ENCODE measurements at regions not wholly inside any gene's neighbourhood (a gene's known extent, or its start where the extent isn't known, plus 50 kb on each side); places are given as distances from the start of the nearest gene placed in this dataset.

DNA sequence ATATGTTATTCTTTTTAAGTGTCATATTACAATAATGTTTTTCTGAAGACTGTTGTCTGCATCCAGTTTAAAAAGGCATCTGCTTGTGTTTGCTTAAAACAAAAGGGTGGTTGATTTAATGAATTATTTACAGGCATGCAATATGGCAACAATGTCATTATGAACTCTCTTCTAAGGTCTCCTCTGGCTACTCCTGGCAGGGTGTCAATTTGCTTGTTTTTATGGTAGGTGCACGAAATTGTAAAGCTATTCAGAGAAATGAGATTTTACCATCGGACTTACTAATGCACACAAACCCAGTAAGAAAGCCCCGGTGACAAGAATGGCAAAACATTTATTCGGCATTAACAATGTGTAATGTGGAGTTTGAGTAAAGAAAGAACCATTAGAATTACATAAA, 539.8 kb upstream of the ZNF608 start:
- TF ChIP-seq, protein P1, sequence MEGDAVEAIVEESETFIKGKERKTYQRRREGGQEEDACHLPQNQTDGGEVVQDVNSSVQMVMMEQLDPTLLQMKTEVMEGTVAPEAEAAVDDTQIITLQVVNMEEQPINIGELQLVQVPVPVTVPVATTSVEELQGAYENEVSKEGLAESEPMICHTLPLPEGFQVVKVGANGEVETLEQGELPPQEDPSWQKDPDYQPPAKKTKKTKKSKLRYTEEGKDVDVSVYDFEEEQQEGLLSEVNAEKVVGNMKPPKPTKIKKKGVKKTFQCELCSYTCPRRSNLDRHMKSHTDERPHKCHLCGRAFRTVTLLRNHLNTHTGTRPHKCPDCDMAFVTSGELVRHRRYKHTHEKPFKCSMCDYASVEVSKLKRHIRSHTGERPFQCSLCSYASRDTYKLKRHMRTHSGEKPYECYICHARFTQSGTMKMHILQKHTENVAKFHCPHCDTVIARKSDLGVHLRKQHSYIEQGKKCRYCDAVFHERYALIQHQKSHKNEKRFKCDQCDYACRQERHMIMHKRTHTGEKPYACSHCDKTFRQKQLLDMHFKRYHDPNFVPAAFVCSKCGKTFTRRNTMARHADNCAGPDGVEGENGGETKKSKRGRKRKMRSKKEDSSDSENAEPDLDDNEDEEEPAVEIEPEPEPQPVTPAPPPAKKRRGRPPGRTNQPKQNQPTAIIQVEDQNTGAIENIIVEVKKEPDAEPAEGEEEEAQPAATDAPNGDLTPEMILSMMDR (IDR thresholded peaks at IDR 0.05), result no peak
- no peak for TF ChIP-seq POLR2A (IDR thresholded peaks at IDR 0.05)
